OCI-LY7 (cell line): ENCODE measurements at regions not wholly inside any gene's neighbourhood (a gene's known extent, or its start where the extent isn't known, plus 50 kb on each side); places are given as distances from the start of the nearest gene placed in this dataset.

Experiments
- EZH2phosphoT487 ChIP-seq: fragments of 200-600 bp; sonication (generic); IDR thresholded peaks from 2 replicates; pipeline ENCODE4 v1.6.1; 2018; ENCODE audit warnings: low read depth, borderline replicate concordance, mild to moderate bottlenecking, mixed run types, antibody characterized with exemption, low read length, moderate library complexity, mixed read lengths
- TF ChIP-seq, protein P1 (sequence below): fragments of 200-600 bp; sonication (generic); conservative IDR thresholded peaks from 2 replicates; pipeline ENCODE4 v1.5.1; 2014; ENCODE audit warnings: mild to moderate bottlenecking, antibody characterized with exemption, low read length, moderate library complexity, mixed read lengths

DNA sequence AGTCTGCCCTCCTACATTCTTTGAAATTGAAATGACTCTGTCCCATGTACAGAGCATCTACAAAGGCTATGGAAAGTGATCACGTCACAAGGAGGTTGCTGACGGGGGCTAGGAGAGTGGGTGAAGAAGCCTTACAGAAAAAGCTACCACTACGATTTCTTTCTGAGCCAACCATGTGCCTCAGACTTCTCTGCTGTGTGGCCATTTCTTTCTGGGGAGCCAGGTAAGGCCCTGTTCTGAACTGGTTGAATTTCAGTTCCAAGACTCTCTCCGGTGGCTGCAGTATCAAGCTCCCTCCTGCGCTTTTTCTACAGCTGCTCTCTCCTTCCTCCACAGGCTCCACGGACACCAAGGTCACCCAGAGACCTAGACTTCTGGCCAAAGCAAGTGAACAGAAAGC, 112.5 kb upstream of the PRSS1 start:
- TF ChIP-seq, protein P1, sequence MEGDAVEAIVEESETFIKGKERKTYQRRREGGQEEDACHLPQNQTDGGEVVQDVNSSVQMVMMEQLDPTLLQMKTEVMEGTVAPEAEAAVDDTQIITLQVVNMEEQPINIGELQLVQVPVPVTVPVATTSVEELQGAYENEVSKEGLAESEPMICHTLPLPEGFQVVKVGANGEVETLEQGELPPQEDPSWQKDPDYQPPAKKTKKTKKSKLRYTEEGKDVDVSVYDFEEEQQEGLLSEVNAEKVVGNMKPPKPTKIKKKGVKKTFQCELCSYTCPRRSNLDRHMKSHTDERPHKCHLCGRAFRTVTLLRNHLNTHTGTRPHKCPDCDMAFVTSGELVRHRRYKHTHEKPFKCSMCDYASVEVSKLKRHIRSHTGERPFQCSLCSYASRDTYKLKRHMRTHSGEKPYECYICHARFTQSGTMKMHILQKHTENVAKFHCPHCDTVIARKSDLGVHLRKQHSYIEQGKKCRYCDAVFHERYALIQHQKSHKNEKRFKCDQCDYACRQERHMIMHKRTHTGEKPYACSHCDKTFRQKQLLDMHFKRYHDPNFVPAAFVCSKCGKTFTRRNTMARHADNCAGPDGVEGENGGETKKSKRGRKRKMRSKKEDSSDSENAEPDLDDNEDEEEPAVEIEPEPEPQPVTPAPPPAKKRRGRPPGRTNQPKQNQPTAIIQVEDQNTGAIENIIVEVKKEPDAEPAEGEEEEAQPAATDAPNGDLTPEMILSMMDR, result no peak
- no peak for TF ChIP-seq EZH2phosphoT487
